H9 (cell line): ENCODE measurements at regions not wholly inside any gene's neighbourhood (a gene's known extent, or its start where the extent isn't known, plus 50 kb on each side); places are given as distances from the start of the nearest gene placed in this dataset.

ENCODE experiments used
- DNase-seq: peaks from one replicate; pipeline ENCODE4 v3.0.0-alpha.2; 2017
- H2AFZ ChIP-seq: one replicate; pipeline ENCODE4 v1.6.1; 2013; ENCODE audit warnings: mild to moderate bottlenecking, low read length, control low read depth, moderate library complexity
- H2AK5ac ChIP-seq: 2 replicates; pipeline ENCODE4 v1.6.1; 2013; ENCODE audit warnings: low read length, control low read depth, mixed read lengths; ENCODE audit not compliant: insufficient read length
- H2BK120ac ChIP-seq: one replicate; pipeline ENCODE4 v1.6.1; 2013; ENCODE audit warnings: low read depth, mild to moderate bottlenecking, low read length, control low read depth, inconsistent platforms; ENCODE audit not compliant: poor library complexity, severe bottlenecking
- H2BK12ac ChIP-seq: 2 replicates; pipeline ENCODE4 v1.6.1; 2013; ENCODE audit warnings: low read length, control low read depth, mixed read lengths, low read depth; ENCODE audit not compliant: insufficient read length
- H2BK15ac ChIP-seq: 2 replicates; pipeline ENCODE4 v1.6.1; 2013; ENCODE audit warnings: low read depth, low read length, control low read depth
- H2BK20ac ChIP-seq: one replicate; pipeline ENCODE4 v1.6.1; 2013; ENCODE audit warnings: low read depth, mild to moderate bottlenecking, low read length, control low read depth, inconsistent platforms; ENCODE audit not compliant: poor library complexity, severe bottlenecking
- H2BK5ac ChIP-seq: 2 replicates; pipeline ENCODE4 v1.6.1; 2013; ENCODE audit warnings: low read length, control low read depth, mixed read lengths; ENCODE audit not compliant: insufficient read length
- H3K14ac ChIP-seq: 2 replicates; pipeline ENCODE4 v1.6.1; 2013; ENCODE audit warnings: low read length, control low read depth; ENCODE audit not compliant: insufficient read depth
- H3K18ac ChIP-seq: 2 replicates; pipeline ENCODE4 v1.6.1; 2013; ENCODE audit warnings: low read depth, mild to moderate bottlenecking, mixed read lengths, low read length, control low read depth; ENCODE audit not compliant: insufficient read length
- H3K23ac ChIP-seq: 2 replicates; pipeline ENCODE4 v1.6.1; 2013; ENCODE audit warnings: low read length, control low read depth, mixed read lengths, low read depth; ENCODE audit not compliant: insufficient read length
- H3K23me2 ChIP-seq: 2 replicates; pipeline ENCODE4 v1.6.1; 2013; ENCODE audit warnings: low read depth, mild to moderate bottlenecking, mixed read lengths, low read length, control low read depth; ENCODE audit not compliant: insufficient read length, poor library complexity, severe bottlenecking
- H3K27ac ChIP-seq: 2 replicates; pipeline ENCODE4 v1.5.1; 2013; ENCODE audit warnings: low read length, control low read depth, mixed read lengths, low read depth; ENCODE audit not compliant: insufficient read length
- H3K27me3 ChIP-seq: 2 replicates; pipeline ENCODE4 v1.6.1; 2013; ENCODE audit warnings: low read length, control low read depth, inconsistent platforms; ENCODE audit not compliant: insufficient read depth
- H3K4ac ChIP-seq: 2 replicates; pipeline ENCODE4 v1.6.1; 2013; ENCODE audit warnings: low read depth, mild to moderate bottlenecking, control low read depth, inconsistent platforms, low read length, moderate library complexity
- H3K4me1 ChIP-seq: 2 replicates; pipeline ENCODE4 v1.6.1; 2013; ENCODE audit warnings: low read length, control low read depth, inconsistent platforms; ENCODE audit not compliant: insufficient read depth
- H3K4me2 ChIP-seq: 2 replicates; pipeline ENCODE4 v1.6.1; 2013; ENCODE audit warnings: low read length, control low read depth, mixed read lengths; ENCODE audit not compliant: insufficient read length, insufficient read depth
- H3K56ac ChIP-seq: 2 replicates; pipeline ENCODE4 v1.6.1; 2013; ENCODE audit warnings: low read depth, mild to moderate bottlenecking, mixed read lengths, low read length, control low read depth; ENCODE audit not compliant: insufficient read length
- H3K79me1 ChIP-seq: 2 replicates; pipeline ENCODE4 v1.6.1; 2013; ENCODE audit warnings: low read depth, mild to moderate bottlenecking, moderate library complexity, low read length, control low read depth, inconsistent platforms; ENCODE audit not compliant: insufficient read depth, poor library complexity, severe bottlenecking
- H3K79me2 ChIP-seq: 2 replicates; pipeline ENCODE4 v1.6.1; 2013; ENCODE audit warnings: low read length, control low read depth, inconsistent platforms; ENCODE audit not compliant: insufficient read depth
- H3K9ac ChIP-seq: 2 replicates; pipeline ENCODE4 v1.6.1; 2013; ENCODE audit warnings: low read length, control low read depth, mixed read lengths; ENCODE audit not compliant: insufficient read length; ENCODE audit errors: extremely low read depth
- H3K9me3 ChIP-seq: one replicate; pipeline ENCODE4 v1.6.1; 2013; ENCODE audit warnings: low read depth, low read length, inconsistent platforms; ENCODE audit not compliant: control insufficient read depth
- H3T11ph ChIP-seq: one replicate; pipeline ENCODE4 v1.6.1; 2013; ENCODE audit warnings: mild to moderate bottlenecking, low read length, control low read depth, inconsistent platforms
- H4K20me1 ChIP-seq: one replicate; pipeline ENCODE4 v1.6.1; 2013; ENCODE audit not compliant: control insufficient read depth, insufficient read length, insufficient read depth
- H4K5ac ChIP-seq: 2 replicates; pipeline ENCODE4 v1.6.1; 2013; ENCODE audit warnings: low read depth, mild to moderate bottlenecking, mixed read lengths, low read length, control low read depth; ENCODE audit not compliant: insufficient read length
- H4K8ac ChIP-seq: replicated peaks from 2 replicates; pipeline ENCODE4 v1.6.1; 2013; ENCODE audit warnings: low read length, control low read depth, mixed read lengths, low read depth; ENCODE audit not compliant: insufficient read length
- H4K91ac ChIP-seq: 2 replicates; pipeline ENCODE4 v1.6.1; 2013; ENCODE audit warnings: low read depth, mild to moderate bottlenecking, moderate library complexity, mixed read lengths, low read length, control low read depth; ENCODE audit not compliant: insufficient read length
- H3K27ac Mint-ChIP-seq, 3 experiments: 2 replicates in 2 of 3; 3 replicates in 1 of 3; pipeline ENCODE4 v1.8.0; 2020 to 2021; ENCODE audit warnings: mixed read lengths in 3 of 3, mild to moderate bottlenecking in 1 of 3, moderate library complexity in 1 of 3
- H3K27me3 Mint-ChIP-seq: 2 replicates; pipeline ENCODE4 v1.8.0; 2021; ENCODE audit warnings: low read depth, mild to moderate bottlenecking, moderate library complexity, mixed read lengths
- H3K36me3 Mint-ChIP-seq, 3 experiments: 2 replicates in 2 of 3; 3 replicates in 1 of 3; pipeline ENCODE4 v1.8.0; 2020 to 2021; ENCODE audit warnings: low read depth in 3 of 3, mixed read lengths in 3 of 3; ENCODE audit not compliant: insufficient read depth in 1 of 3
- H3K4me1 Mint-ChIP-seq, 2 experiments: 2 replicates each; pipeline ENCODE4 v1.8.0; 2020; ENCODE audit warnings: mixed read lengths in 2 of 2
- H3K4me3 Mint-ChIP-seq, 2 experiments: 2 replicates in 1 of 2; 3 replicates in 1 of 2; pipeline ENCODE4 v1.8.0; 2020 to 2021; ENCODE audit warnings: mild to moderate bottlenecking in 2 of 2, mixed read lengths in 2 of 2, moderate library complexity in 1 of 2
- H3K9me3 Mint-ChIP-seq, 2 experiments: 2 replicates in 1 of 2; 3 replicates in 1 of 2; pipeline ENCODE4 v1.8.0; 2020; ENCODE audit warnings: mild to moderate bottlenecking in 2 of 2, mixed read lengths in 2 of 2, moderate library complexity in 1 of 2
- CTCF ChIP-seq: fragments of 200-600 bp; sonication (generic); conservative IDR thresholded peaks from 3 replicates; pipeline ENCODE4 v1.8.0; 2021; ENCODE audit warnings: antibody characterized with exemption, mild to moderate bottlenecking
- WGBS: extraction: QIAGEN DNeasy Blood & Tissue Kit; methylation state at CpG from one replicate; pipeline ENCODE4 v1.1.7; 2013; ENCODE audit warnings: missing lambda C conversion rate, low lambda C conversion rate, mixed read lengths; ENCODE audit not compliant: insufficient read length; ENCODE audit errors: extremely low coverage; 5-methylcytosine and 5-hydroxymethylcytosine counted together

- Mint-ChIP-seq H3K4me3 (no peak overlapping the region), H3K36me3 (peaks cover 0 to 8% (median 3%) of the 10 kb centered on the region in 3 experiments; a peak in 4 of 7 replicates), H3K9me3 (peaks cover 8 to 11% of the 10 kb centered on the region in 2 experiments; a peak in 3 of 5 replicates), H3K27ac (no peak overlapping the region), H3K4me1 (peaks cover 8 to 10% of the 10 kb centered on the region in 2 experiments), H3K27me3 (peaks cover 1% of the 10 kb centered on the region)
- no peak for TF ChIP-seq CTCF
- DNase-seq: no peak
- Histone ChIP-seq H2BK20ac (no peak overlapping the region), H4K20me1 (no peaks in the 10 kb centered on the region), H3K23ac (no peak overlapping the region), H3K23me2 (no peaks in the 10 kb centered on the region), H2BK15ac (no peak overlapping the region), H4K91ac (no peak overlapping the region), H3K79me1 (no peaks in the 10 kb centered on the region), H2BK5ac (no peak overlapping the region), H3K4me2 (no peak overlapping the region), H3K14ac (no peak overlapping the region), H2AK5ac (no peak overlapping the region), H3K9me3 (no peaks in the 10 kb centered on the region), H3K79me2 (no peaks in the 10 kb centered on the region), H2AFZ (no peak overlapping the region), H4K5ac (no peak overlapping the region), H3T11ph (no peak overlapping the region), H3K27ac (no peak overlapping the region), H3K56ac (no peak overlapping the region), H3K9ac (no peak overlapping the region), H3K4ac (no peak overlapping the region), H2BK12ac (no peak overlapping the region), H3K4me1 (no peaks in the 10 kb centered on the region), H2BK120ac (no peak overlapping the region), H3K27me3 (no peaks in the 10 kb centered on the region), H4K8ac (no peak overlapping the region), H3K18ac (no peak overlapping the region)
- WGBS: no CpG with 5 or more reads among the region's 4 CpGs
Observed at GRCh38 chr20:48047447-48047846, 262.2 kb upstream of the SULF2 start.
